GM19397 (cell line): ENCODE measurements at regions not wholly inside any gene's neighbourhood (a gene's known extent, or its start where the extent isn't known, plus 50 kb on each side); places are given as distances from the start of the nearest gene placed in this dataset.

Experiments used
- ATAC-seq: cut with Tn5 transposase; IDR thresholded peaks from one replicate; pipeline ENCODE4 v1.9.1; 2021; ENCODE audit warnings: mild to moderate bottlenecking, moderate library complexity; ENCODE audit not compliant: unreplicated experiment

GRCh38 chr5:133831491-133832224, 136.8 kb downstream of the C5orf15 start:
- ATAC-seq = no peak

- ATAC-seq = no peak
These were observed 137.5 kb downstream of the C5orf15 start for GRCh38 chr5:133830911-133831310.

GRCh38 chr5:133830281-133830680, 138.1 kb downstream of the C5orf15 start:
- no peak for ATAC-seq

GRCh38 chr5:133829786-133830185, 138.6 kb downstream of the C5orf15 start:
- ATAC-seq = no peak

- no peak for ATAC-seq
These were observed 139.7 kb downstream of the C5orf15 start for GRCh38 chr5:133828722-133829121.

GRCh38 chr5:133827830-133828229, 140.6 kb downstream of the C5orf15 start:
- ATAC-seq = no peak

- ATAC-seq = no peak
These were observed 141.4 kb downstream of the C5orf15 start for GRCh38 chr5:133827011-133827410.

- ATAC-seq = no peak
These were observed 142.7 kb downstream of the C5orf15 start for GRCh38 chr5:133825631-133826289.

- peak; percentile 55 for ATAC-seq
These were observed 143.7 kb downstream of the C5orf15 start for GRCh38 chr5:133824661-133825254.

GRCh38 chr5:133821889-133822288, 146.5 kb downstream of the C5orf15 start:
- no peak for ATAC-seq

GRCh38 chr5:133821311-133821741, 147.1 kb downstream of the C5orf15 start:
- ATAC-seq = no peak

- ATAC-seq = no peak
These were observed 147.9 kb downstream of the C5orf15 start for GRCh38 chr5:133820507-133820906.

- ATAC-seq = no peak
These were observed 148.4 kb downstream of the C5orf15 start for GRCh38 chr5:133819977-133820471.

GRCh38 chr5:133818869-133819600, 149.4 kb downstream of the C5orf15 start:
- ATAC-seq = no peak

GRCh38 chr5:133818031-133818431, 150.4 kb downstream of the C5orf15 start:
- ATAC-seq = no peak

- ATAC-seq = no peak
These were observed 151.0 kb downstream of the C5orf15 start for GRCh38 chr5:133817456-133817855.

GRCh38 chr5:133816791-133817190, 151.6 kb downstream of the C5orf15 start:
- no peak for ATAC-seq

GRCh38 chr5:133814152-133814551, 154.3 kb downstream of the C5orf15 start:
- ATAC-seq = no peak

- ATAC-seq = no peak
These were observed 157.3 kb downstream of the C5orf15 start for GRCh38 chr5:133811168-133811567.

GRCh38 chr5:133809801-133810200, 158.6 kb downstream of the C5orf15 start:
- ATAC-seq = no peak

GRCh38 chr5:133807348-133807747, 161.1 kb downstream of the C5orf15 start:
- ATAC-seq = no peak
